SK-N-SH (cell line): ENCODE measurements at regions not wholly inside any gene's neighbourhood (a gene's known extent, or its start where the extent isn't known, plus 50 kb on each side); places are given as distances from the start of the nearest gene placed in this dataset.

ENCODE experiments used
- CTCF ChIA-PET: fragments of 300-600, 350-600 bp; formaldehyde crosslinking; extraction: SDS; loops from one replicate; lab custom pipeline; 2021; lab: Yijun Ruan, JAX
- POLR2A ChIA-PET: fragments of 350-600 bp; sonication (Branson Sonifier 250); formaldehyde crosslinking; extraction: SDS; loops from one replicate; lab custom pipeline; 2020; ENCODE audit warnings: antibody characterized with exemption, inconsistent platforms; lab: Yijun Ruan, JAX
- DNase-seq: peaks from one replicate; pipeline ENCODE4 v3.0.0; 2012
- H2AFZ ChIP-seq: fragments of 200-600 bp; sonication (generic); 2 replicates; pipeline ENCODE4 v1.8.1; 2016; ENCODE audit warnings: antibody characterized with exemption, mild to moderate bottlenecking, low read depth
- H3F3A ChIP-seq: fragments of 200-600 bp; sonication (generic); replicated peaks from 2 replicates; pipeline ENCODE3; 2016; ENCODE audit warnings: antibody characterized with exemption, mild to moderate bottlenecking; ENCODE audit not compliant: insufficient read depth
- H3K27ac ChIP-seq, 2 experiments: fragments of 200-500 bp in 1 of 2; fragments of 200-600 bp in 1 of 2; sonication (Bioruptor generic) in 1 of 2; sonication (generic), shearing (Covaris generic) in 1 of 2; 2 replicates each; pipeline versions ENCODE4 v1.5.1 to v1.6.1; 2014 to 2016; ENCODE audit warnings: low read depth in 2 of 2, inconsistent platforms in 1 of 2, low read length in 1 of 2, mild to moderate bottlenecking in 1 of 2, mixed read lengths in 1 of 2
- H3K27me3 ChIP-seq: fragments of 200-600 bp; sonication (generic), shearing (Covaris generic); 2 replicates; pipeline ENCODE4 v1.6.1; 2016; ENCODE audit warnings: mixed run types; ENCODE audit not compliant: insufficient read depth
- H3K36me3 ChIP-seq, 2 experiments: fragments of 200-500 bp in 1 of 2; fragments of 200-600 bp in 1 of 2; sonication (Bioruptor generic) in 1 of 2; sonication (generic) in 1 of 2; replicated peaks in 1 of 2; 2 replicates each; pipeline versions ENCODE3 to v1.5.1; 2014 to 2016; ENCODE audit warnings: low read length in 1 of 2, mild to moderate bottlenecking in 1 of 2; ENCODE audit not compliant: insufficient read depth in 2 of 2, control insufficient read depth in 1 of 2
- H3K4me1 ChIP-seq, 2 experiments: fragments of 200-500 bp in 1 of 2; fragments of 200-600 bp in 1 of 2; sonication (Bioruptor generic) in 1 of 2; sonication (generic), shearing (Covaris generic) in 1 of 2; 2 replicates each; pipeline versions ENCODE4 v1.5.1 to v1.6.1; 2014 to 2016; ENCODE audit warnings: low read depth in 1 of 2, low read length in 1 of 2, mixed run types in 1 of 2; ENCODE audit not compliant: insufficient read depth in 2 of 2, control insufficient read depth in 1 of 2
- H3K4me2 ChIP-seq: fragments of 200-600 bp; sonication (generic), shearing (Covaris generic); 2 replicates; pipeline ENCODE4 v1.6.1; 2017; ENCODE audit warnings: mixed run types
- H3K4me3 ChIP-seq, 2 experiments: fragments of 200-500 bp in 1 of 2; fragments of 200-600 bp in 1 of 2; sonication (Bioruptor generic) in 1 of 2; sonication (generic), shearing (Covaris generic) in 1 of 2; 2 replicates each; pipeline versions ENCODE4 v1.5.1 to v1.8.1; 2014 to 2016; ENCODE audit warnings: low read depth in 2 of 2, inconsistent platforms in 1 of 2, low read length in 1 of 2, mild to moderate bottlenecking in 1 of 2, mixed read lengths in 1 of 2, moderate library complexity in 1 of 2
- H3K79me2 ChIP-seq: fragments of 200-600 bp; sonication (generic); 2 replicates; pipeline ENCODE4 v1.8.1; 2017; ENCODE audit warnings: mild to moderate bottlenecking; ENCODE audit not compliant: insufficient read depth
- H3K9ac ChIP-seq: fragments of 200-600 bp; sonication (generic); 2 replicates; pipeline ENCODE4 v1.6.1; 2017; ENCODE audit warnings: mixed run types
- H3K9me2 ChIP-seq: fragments of 200-600 bp; sonication (generic); 2 replicates; pipeline ENCODE4 v1.6.1; 2017; ENCODE audit warnings: mixed run types
- H3K9me3 ChIP-seq: fragments of 200-600 bp; sonication (generic); 2 replicates; pipeline ENCODE4 v1.6.1; 2017; ENCODE audit warnings: mixed run types, mild to moderate bottlenecking, moderate library complexity
- H4K20me1 ChIP-seq: fragments of 200-600 bp; sonication (generic); 2 replicates; pipeline ENCODE4 v1.6.1; 2017; ENCODE audit warnings: mild to moderate bottlenecking, mixed run types; ENCODE audit not compliant: insufficient read depth
- CHD2 ChIP-seq: fragments of 150-350 bp; IDR thresholded peaks from 2 replicates; pipeline ENCODE4 v1.6.1; 2018; ENCODE audit warnings: low read length; ENCODE audit not compliant: partially characterized antibody
- ELF1 ChIP-seq: IDR thresholded peaks from 2 replicates; pipeline ENCODE4 v1.4.0; 2012
- EP300 ChIP-seq, 2 experiments: IDR thresholded peaks; 2 replicates each; pipeline versions ENCODE4 v1.4.0 to v1.6.1; 2012; ENCODE audit warnings: borderline replicate concordance in 1 of 2, low read depth in 1 of 2, low read length in 1 of 2
- FOXJ3 ChIP-seq: sonication (generic); formaldehyde crosslinking; IDR thresholded peaks from 2 replicates; pipeline ENCODE4 v1.5.1; 2020; ENCODE audit warnings: mild to moderate bottlenecking, missing genetic modification reagents
- FOXM1 ChIP-seq: IDR thresholded peaks from 2 replicates; pipeline ENCODE4 v1.4.0; 2012; ENCODE audit warnings: low read depth, mild to moderate bottlenecking
- GATA2 ChIP-seq: sonication (generic); formaldehyde crosslinking; IDR thresholded peaks from 2 replicates; pipeline ENCODE4 v1.5.0; 2020; ENCODE audit warnings: mild to moderate bottlenecking, missing genetic modification reagents
- JUND ChIP-seq: IDR thresholded peaks from 2 replicates; pipeline ENCODE4 v1.4.0; 2012
- MAX ChIP-seq: IDR thresholded peaks from 2 replicates; pipeline ENCODE4 v1.4.0; 2012; ENCODE audit warnings: low read depth
- NFIC ChIP-seq: IDR thresholded peaks from 2 replicates; pipeline ENCODE4 v1.4.0; 2012; ENCODE audit warnings: borderline replicate concordance
- POLR2AphosphoS5 ChIP-seq: IDR thresholded peaks from 2 replicates; pipeline ENCODE4 v1.6.1; 2012; ENCODE audit warnings: low read depth, low read length
- RAD21 ChIP-seq: IDR thresholded peaks from 2 replicates; pipeline ENCODE4 v1.6.1; 2012; ENCODE audit warnings: mild to moderate bottlenecking, low read length
- RCOR1 ChIP-seq: fragments of 150-350 bp; IDR thresholded peaks from 2 replicates; pipeline ENCODE4 v1.6.1; 2017; ENCODE audit warnings: antibody characterized with exemption, low read length
- TCF12 ChIP-seq: IDR thresholded peaks from 2 replicates; pipeline ENCODE4 v1.4.0; 2012
- ZBTB33 ChIP-seq: IDR thresholded peaks from 2 replicates; pipeline ENCODE4 v1.4.0; 2012; ENCODE audit warnings: low read depth, borderline replicate concordance
- WGBS: methylation state at CpG from one replicate; pipeline ENCODE4 v1.1.6; 2017; ENCODE audit warnings: low lambda C conversion rate; 5-methylcytosine and 5-hydroxymethylcytosine counted together
- TF ChIP-seq, protein P1 (sequence below): IDR thresholded peaks from 2 replicates; pipeline ENCODE4 v1.4.0; 2012; ENCODE audit warnings: low read depth, borderline replicate concordance
- TF ChIP-seq, protein P2 (sequence below): IDR thresholded peaks from 2 replicates; pipeline ENCODE4 v1.6.1; 2012; ENCODE audit warnings: mild to moderate bottlenecking, low read depth, low read length, moderate library complexity

DNA sequence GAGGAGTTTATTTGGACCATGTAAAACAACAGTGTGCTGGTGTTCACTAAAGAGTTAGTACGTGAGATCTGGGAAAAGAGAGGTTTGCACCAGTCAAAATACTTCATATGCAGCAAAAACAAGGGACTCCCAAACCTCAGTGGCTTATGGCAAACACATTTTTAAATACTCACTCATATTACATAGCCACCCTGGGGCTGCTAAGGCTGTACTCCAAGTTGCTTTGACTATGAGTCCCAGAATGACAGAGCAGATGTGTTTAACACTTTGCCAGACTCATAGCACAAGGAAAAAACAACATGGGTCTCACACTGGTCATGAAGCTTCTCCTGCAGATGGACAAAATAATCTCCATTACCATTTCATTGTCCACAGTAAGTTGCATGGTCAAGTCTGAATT lies 202.8 kb upstream of the GRIA4 start:
- CTCF ChIA-PET = no interaction called here
- no peaks in the 10 kb centered on the region for H3K79me2 ChIP-seq
- no peaks in the 10 kb centered on the region for H3K4me1 ChIP-seq
- H3K27me3 ChIP-seq = no peaks in the 10 kb centered on the region
- H3K4me2 ChIP-seq = no peak overlapping the region
- no peaks in the 10 kb centered on the region for H3K36me3 ChIP-seq
- no peaks in the 10 kb centered on the region for H3K9me2 ChIP-seq
- no peaks in the 10 kb centered on the region for H3F3A ChIP-seq
- H3K9ac ChIP-seq = no peak overlapping the region
- no peaks in the 10 kb centered on the region for H4K20me1 ChIP-seq
- no peak overlapping the region for H3K4me3 ChIP-seq
- no peaks in the 10 kb centered on the region for H3K9me3 ChIP-seq
- TF ChIP-seq MAX (no peak), ZBTB33 (no peak), EP300 (IDR thresholded peaks at IDR 0.05; ENCODE audit: borderline replicate concordance in 1 of 2, low read depth in 1 of 2, low read length in 1 of 2) (no peak), NFIC (no peak), RAD21 (no peak)
- TF ChIP-seq, protein P1, sequence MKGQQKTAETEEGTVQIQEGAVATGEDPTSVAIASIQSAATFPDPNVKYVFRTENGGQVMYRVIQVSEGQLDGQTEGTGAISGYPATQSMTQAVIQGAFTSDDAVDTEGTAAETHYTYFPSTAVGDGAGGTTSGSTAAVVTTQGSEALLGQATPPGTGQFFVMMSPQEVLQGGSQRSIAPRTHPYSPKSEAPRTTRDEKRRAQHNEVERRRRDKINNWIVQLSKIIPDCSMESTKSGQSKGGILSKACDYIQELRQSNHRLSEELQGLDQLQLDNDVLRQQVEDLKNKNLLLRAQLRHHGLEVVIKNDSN = no peak
- TF ChIP-seq, protein P2, sequence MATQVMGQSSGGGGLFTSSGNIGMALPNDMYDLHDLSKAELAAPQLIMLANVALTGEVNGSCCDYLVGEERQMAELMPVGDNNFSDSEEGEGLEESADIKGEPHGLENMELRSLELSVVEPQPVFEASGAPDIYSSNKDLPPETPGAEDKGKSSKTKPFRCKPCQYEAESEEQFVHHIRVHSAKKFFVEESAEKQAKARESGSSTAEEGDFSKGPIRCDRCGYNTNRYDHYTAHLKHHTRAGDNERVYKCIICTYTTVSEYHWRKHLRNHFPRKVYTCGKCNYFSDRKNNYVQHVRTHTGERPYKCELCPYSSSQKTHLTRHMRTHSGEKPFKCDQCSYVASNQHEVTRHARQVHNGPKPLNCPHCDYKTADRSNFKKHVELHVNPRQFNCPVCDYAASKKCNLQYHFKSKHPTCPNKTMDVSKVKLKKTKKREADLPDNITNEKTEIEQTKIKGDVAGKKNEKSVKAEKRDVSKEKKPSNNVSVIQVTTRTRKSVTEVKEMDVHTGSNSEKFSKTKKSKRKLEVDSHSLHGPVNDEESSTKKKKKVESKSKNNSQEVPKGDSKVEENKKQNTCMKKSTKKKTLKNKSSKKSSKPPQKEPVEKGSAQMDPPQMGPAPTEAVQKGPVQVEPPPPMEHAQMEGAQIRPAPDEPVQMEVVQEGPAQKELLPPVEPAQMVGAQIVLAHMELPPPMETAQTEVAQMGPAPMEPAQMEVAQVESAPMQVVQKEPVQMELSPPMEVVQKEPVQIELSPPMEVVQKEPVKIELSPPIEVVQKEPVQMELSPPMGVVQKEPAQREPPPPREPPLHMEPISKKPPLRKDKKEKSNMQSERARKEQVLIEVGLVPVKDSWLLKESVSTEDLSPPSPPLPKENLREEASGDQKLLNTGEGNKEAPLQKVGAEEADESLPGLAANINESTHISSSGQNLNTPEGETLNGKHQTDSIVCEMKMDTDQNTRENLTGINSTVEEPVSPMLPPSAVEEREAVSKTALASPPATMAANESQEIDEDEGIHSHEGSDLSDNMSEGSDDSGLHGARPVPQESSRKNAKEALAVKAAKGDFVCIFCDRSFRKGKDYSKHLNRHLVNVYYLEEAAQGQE = no peak
- H2AFZ ChIP-seq = no peak overlapping the region
- H3K27ac ChIP-seq = no peak overlapping the region
- POLR2A ChIA-PET = no interaction called here
- no peak for DNase-seq
- WGBS = 28% methylated on average over 1 of the region's 1 CpG

DNA sequence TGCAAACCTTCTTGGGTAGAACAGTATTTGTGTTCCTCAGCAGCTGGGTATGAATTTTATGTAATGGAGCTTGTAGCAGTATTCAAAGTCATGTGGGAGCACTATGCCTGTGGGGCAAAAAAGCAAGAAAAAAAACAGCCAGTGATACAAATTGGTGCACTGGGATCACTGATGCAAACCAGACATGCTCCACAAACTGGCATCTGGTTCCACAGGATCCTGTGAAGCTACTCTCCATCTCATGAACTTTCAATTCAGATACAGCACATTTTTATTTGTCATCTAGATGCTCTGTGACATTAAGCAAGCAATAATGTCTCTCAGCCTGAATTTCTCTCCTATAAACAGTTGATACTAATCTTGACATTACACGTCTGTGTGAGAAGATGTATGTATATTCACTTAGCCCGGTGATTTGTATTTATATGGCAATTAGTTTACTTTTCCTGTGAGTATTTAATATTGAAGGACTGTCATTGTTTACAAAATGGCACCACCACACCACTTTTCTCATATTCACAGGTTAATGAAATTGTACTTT lies 208.5 kb upstream of the GRIA4 start:
- Histone ChIP-seq H3K9me2 (no peaks in the 10 kb centered on the region), H3F3A (no peaks in the 10 kb centered on the region), H2AFZ (no peak overlapping the region), H4K20me1 (no peaks in the 10 kb centered on the region), H3K4me2 (no peak overlapping the region), H3K79me2 (no peaks in the 10 kb centered on the region), H3K9me3 (no peaks in the 10 kb centered on the region), H3K36me3 (no peaks in the 10 kb centered on the region), H3K4me1 (peaks cover 0 to 3% of the 10 kb centered on the region in 2 experiments; a peak in 3 of 4 replicates), H3K27ac (peak overlapping the region in 1 of 2 experiments; percentile 83; a peak in 2 of 4 replicates), H3K9ac (no peak overlapping the region), H3K27me3 (no peaks in the 10 kb centered on the region), H3K4me3 (no peak overlapping the region)
- TF ChIP-seq RCOR1 (peak; percentile 97), FOXJ3 (CRISPR knock-in tag) (0 out of 2 replicates have a peak, but pooled peaks have one; percentile 53), CHD2 (peak; percentile 89), TCF12 (peak; percentile 62), EP300 (IDR thresholded peaks at IDR 0.05; ENCODE audit: borderline replicate concordance in 1 of 2, low read depth in 1 of 2, low read length in 1 of 2) (peak in 1 of 2 experiments; percentile 96; a peak in 2 of 4 replicates), POLR2AphosphoS5 (peak; percentile 17; the same call in 1 of the 2 replicates), RAD21 (peak; percentile 38), JUND (no peak), GATA2 (CRISPR knock-in tag) (peak; percentile 91), FOXM1 (no peak), ELF1 (no peak)
- TF ChIP-seq, protein P1 = no peak
- CTCF ChIA-PET = interaction anchor here (2.0 kb wide), 1 partner anchor 461 kb away, joined by 5 read pairs; no protein-coding TSS in a partner anchor
- WGBS = 10% methylated on average over 2 of the region's 2 CpGs
- POLR2A ChIA-PET = interaction anchor here (0.6 kb wide), 1 partner anchor 151 kb away, joined by 3 read pairs; no protein-coding TSS in a partner anchor
- DNase-seq = peak; percentile 64
